Suppressor macrophage treated with lipopolysaccharide for 1 hour (primary cell): ENCODE measurements at regions not wholly inside any gene's neighbourhood (a gene's known extent, or its start where the extent isn't known, plus 50 kb on each side); places are given as distances from the start of the nearest gene placed in this dataset.
"Not testable (repeated sequence)": the region's sequence is repeated elsewhere in the genome, so short reads cannot be mapped to it uniquely, and the experiment has no call there.

Experiments used
- DNase-seq, 3 donors: peaks; one replicate each; pipeline ENCODE4 v3.0.0-alpha.2; 2020 to 2022

- DNase-seq: no peak
Measured at GRCh38 chr10:84704101-84704500, 375.7 kb downstream of the CCSER2 start.

- DNase-seq: no peak
Measured at GRCh38 chr10:84706431-84706830, 378.0 kb downstream of the CCSER2 start.

DNA sequence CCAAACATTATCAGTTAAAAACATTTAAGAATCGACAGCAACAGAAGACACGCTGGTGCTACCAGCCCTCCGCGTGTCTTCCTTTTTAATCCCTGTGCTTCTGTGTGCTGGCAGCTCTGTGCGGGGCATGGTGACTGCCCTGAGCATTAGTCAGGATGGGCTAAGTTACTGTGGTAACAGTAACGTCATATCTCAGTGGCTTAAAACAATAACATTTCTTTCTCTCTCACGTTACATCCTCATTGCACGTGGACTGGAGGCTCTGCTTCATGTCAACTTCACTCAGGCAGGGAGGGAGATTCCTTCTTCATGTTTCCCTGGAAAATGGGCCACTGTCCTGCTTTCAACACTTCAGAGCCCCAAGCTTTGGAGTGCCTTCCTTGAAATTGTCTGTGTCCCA lies 378.5 kb downstream of the CCSER2 start:
- DNase-seq: no peak

DNA sequence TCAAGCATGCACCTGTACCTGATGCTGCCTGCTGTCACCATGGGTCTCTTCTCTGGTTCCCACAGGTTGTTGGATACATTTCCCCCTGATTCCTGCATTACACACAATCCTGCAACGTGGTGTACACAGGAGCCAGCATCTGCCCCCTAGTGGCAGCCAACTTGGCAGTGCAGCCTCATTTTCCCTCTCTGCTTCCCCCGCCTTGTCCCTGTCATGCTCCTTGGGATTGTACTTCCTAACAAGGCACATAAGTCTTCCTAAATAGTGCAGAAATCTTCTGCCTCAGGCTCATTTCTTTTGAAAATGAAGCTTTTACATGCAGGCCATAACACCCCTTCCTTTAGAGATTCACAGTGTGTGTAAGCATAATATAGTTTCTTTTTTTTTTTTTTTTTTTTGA lies 387.5 kb downstream of the CCSER2 start:
- peak; percentile 27 to 45 (median 36) for DNase-seq

GRCh38 chr10:84718877-84719616 lies 390.7 kb downstream of the CCSER2 start:
- DNase-seq: no peak

GRCh38 chr10:84719687-84720086 lies 391.3 kb downstream of the CCSER2 start:
- DNase-seq: no peak

DNA sequence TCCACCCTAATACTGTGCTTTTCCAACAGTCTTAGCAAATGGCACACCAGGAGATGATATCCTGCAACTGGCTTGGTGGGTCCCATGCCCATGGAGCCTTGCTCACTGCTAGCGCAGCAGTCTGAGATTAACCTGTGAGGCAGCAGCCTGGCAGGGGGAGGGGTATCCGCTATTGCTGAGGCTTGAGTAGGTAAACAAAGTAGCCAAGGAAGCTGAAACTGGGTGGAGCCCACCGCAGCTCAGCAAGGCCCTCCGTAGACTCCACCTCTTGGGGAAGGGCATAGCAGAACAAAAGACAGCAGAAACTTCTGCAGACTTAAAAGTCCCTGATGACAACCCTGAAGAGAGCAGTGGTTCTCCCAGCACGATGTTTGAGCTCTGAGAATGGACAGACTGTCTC lies 399.0 kb downstream of the CCSER2 start:
- DNase-seq: no peak

DNA sequence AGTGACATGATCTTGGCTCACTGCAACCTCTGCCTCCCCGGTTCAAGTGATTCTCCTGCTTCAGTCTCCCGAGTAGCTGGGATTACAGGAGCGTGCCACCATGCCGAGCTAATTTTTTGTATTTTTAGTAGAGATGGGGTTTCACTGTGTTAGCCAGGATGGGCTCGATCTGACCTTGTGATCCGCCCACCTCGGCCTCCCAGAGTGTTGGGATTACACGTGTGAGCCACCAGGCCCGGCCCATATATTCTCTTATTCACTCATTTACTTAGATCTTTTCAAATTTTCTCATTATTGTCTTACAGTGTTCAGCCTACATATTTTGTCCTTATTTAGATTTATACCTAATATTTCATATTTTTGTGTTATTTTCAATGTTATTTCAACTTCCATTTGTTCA lies 410.7 kb downstream of the CCSER2 start:
- DNase-seq: not testable (repeated sequence)

- no peak for DNase-seq
Measured at GRCh38 chr10:84739641-84740040, 411.3 kb downstream of the CCSER2 start.

GRCh38 chr10:84743483-84743882 lies 415.1 kb downstream of the CCSER2 start:
- peak in 1 of 3 donors; percentile 1 for DNase-seq

- DNase-seq: no peak
Measured at GRCh38 chr10:84755311-84755710, 426.9 kb downstream of the CCSER2 start.

DNA sequence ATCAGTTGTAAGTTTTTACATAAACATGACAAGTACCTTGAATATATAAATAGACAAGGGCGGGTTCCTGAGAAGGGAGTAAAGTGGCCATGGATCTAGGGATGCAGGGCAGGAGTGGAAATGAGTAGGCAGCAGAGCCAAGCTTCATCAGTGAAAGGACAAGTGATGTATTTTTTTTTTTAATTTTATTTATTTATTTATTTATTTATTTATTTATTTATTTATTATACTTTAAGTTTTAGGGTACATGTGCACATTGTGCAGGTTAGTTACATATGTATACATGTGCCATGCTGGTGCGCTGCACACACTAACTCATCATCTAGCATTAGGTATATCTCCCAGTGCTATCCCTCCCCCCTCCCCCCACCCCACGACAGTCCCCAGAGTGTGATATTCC lies 428.3 kb downstream of the CCSER2 start:
- DNase-seq: not testable (repeated sequence)

DNA sequence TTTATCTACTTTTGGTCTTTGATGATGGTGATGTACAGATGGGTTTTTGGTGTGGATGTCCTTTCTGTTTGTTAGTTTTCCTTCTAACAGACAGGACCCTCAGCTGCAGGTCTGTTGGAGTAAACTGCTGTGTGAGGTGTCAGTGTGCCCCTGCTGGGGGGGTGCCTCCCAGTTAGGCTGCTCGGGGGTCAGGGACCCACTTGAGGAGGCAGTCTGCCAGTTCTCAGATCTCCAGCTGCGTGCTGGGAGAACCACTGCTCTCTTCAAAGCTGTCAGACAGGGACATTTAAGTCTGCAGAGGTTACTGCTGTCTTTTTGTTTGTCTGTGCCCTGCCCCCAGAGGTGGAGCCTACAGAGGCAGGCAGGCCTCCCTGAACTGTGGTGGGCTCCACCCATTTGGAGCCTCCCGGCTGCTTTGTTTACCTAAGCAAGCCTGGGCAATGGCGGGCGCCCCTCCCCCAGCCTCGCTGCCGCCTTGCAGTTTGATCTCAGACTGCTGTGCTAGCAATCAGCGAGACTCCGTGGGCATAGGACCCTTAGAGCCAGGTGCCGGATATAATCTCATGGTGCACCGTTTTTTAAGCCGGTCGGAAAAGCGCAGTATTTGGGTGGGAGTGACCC lies 433.7 kb downstream of the CCSER2 start:
- DNase-seq: not testable (repeated sequence)

- DNase-seq: no peak
Measured at GRCh38 chr10:84762754-84763394, 434.5 kb downstream of the CCSER2 start.

DNA sequence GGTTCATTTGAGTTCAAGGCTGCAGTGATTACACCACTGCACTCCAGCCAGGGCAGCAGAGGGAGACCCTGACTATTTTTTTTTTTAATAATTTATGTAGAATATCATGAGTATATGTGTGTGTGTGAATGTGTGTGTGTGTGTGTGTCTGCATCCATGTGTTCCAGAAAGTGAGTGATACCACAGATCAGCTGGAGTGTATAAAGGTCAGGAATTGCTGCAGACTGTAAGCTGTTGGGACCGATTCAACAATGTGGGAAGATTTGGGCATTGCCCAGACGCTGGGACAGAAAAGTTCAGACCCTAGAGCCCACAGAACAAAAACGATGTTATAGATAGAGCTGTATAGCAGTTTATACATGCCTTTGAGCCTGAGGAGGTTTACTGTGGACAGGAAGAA lies 435.6 kb downstream of the CCSER2 start:
- DNase-seq: no peak

DNA sequence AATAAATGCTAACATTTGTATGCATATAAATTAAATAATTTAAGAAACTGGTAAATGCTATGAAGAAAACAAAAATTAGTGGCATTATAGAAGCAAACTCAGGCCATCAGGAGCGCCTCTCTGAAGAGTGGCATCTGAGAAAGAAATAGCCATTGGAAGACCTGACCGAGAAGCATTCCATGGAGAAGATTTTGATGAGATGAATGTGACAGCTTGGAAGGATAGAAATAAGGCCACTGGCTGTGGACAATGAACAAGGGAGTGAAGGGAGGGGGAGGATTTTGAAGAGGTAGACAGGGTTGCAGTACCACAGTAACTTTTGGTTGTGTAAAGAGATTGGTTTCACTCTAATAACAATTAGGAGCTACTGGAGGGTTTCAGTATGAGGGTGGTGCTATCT lies 436.7 kb downstream of the CCSER2 start:
- DNase-seq: peak in 1 of 3 donors; percentile 1

- peak in 1 of 3 donors; percentile 12 for DNase-seq
Measured at GRCh38 chr10:84765656-84766055, 437.3 kb downstream of the CCSER2 start.

DNA sequence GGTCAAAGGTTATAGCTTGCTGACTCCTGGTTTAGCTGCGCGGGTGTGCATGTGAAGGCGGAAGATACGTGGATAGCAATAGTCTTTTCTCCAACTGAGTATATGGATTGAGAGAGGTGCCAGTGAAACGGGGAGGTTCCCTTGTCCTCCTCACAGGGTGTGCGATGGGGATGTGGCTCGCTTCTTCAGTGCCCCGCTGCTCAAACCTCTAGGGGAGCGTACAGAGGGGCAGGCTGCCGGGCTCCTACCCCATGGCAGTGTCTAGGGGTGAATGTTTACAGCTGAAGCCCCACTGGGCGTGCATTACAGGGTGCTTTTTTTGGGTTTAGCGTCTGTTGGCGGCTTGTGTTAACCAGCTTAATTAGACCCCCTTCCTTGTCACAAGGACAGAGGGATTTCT lies 438.5 kb downstream of the CCSER2 start:
- peak in 1 of 3 donors; percentile 8 for DNase-seq

GRCh38 chr10:84768132-84768531 lies 439.7 kb downstream of the CCSER2 start:
- no peak for DNase-seq

- DNase-seq: peak in 1 of 3 donors; percentile 13
Measured at GRCh38 chr10:84770824-84771223, 442.4 kb downstream of the CCSER2 start.

- DNase-seq: peak; percentile 4 to 16 (median 8)
Measured at GRCh38 chr10:84783386-84783785, 455.0 kb downstream of the CCSER2 start.

GRCh38 chr10:84783909-84784308 lies 455.5 kb downstream of the CCSER2 start:
- peak in 1 of 3 donors; percentile 10 for DNase-seq

DNA sequence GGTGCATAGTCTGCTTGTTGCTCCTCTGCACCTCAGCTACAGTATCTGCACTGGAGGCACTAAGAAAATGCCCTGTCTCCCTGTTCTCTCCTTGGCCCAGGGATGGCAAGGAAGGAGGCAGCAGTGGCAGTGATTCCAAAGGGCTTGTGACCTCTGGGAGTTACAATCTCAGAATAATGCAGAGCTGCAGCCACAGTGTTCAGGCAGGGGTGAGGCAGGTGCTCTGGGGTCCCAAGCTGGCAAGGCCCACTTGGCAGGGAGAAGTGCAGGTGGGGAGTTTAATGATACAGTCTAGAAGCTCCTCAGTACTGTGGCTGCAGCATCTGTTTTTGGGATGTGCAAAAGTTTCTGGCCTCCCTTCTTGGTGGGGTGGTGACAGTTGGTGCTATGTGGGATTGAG lies 456.4 kb downstream of the CCSER2 start:
- peak in 1 of 3 donors; percentile 16 for DNase-seq

DNA sequence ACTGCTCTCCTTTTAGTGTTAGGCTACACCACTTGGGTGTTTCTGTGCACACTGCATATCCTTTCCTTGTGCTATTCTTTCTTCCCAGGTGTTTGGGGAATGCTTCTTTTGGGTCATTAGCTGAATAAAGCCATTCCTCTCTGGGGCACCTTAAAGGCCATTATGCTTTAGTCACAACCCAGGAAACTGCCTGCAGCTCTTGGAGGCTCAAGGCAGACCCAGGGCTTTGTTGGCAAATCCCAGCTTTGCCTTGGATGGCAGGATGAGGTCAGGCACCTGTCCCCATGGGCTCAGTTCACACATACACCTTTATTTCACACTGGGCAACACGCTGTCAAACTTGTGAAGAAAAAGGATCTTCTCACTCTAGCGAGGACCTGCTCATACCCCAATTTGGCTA lies 460.6 kb downstream of the CCSER2 start:
- no peak for DNase-seq
